ENCODE measurements at regions not wholly inside any gene's neighbourhood (a gene's known extent, or its start where the extent isn't known, plus 50 kb on each side); places are given as distances from the start of the nearest gene placed in this dataset.
A peak's percentile ranks its signal among the peaks of the same experiment; 100 is the strongest.

DNA sequence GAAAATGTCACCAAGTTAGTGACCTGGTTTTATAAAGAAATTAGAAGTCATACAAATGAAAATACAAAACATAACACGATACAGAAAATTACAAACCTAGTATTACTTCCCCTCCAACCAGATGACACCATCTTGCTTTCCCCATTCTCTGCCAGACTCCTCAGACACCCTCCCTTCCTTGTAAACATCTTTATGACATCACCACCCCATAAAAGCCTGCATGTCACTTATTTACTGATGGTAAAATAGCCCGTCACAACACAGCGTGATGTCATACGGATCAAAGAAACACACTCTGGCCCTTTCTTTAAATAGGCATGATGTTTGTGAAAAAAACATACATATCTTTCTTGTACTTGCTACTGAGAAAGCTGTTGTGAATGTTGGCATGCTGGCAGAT, 254.8 kb upstream of the SOX11 start (continued):
- TF ChIP-seq, protein P1, sequence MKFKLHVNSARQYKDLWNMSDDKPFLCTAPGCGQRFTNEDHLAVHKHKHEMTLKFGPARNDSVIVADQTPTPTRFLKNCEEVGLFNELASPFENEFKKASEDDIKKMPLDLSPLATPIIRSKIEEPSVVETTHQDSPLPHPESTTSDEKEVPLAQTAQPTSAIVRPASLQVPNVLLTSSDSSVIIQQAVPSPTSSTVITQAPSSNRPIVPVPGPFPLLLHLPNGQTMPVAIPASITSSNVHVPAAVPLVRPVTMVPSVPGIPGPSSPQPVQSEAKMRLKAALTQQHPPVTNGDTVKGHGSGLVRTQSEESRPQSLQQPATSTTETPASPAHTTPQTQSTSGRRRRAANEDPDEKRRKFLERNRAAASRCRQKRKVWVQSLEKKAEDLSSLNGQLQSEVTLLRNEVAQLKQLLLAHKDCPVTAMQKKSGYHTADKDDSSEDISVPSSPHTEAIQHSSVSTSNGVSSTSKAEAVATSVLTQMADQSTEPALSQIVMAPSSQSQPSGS (tag by site-specific recombination; IDR thresholded peaks at IDR 0.05; ENCODE audit: low read depth), result peak; percentile 82
- no peak for TF ChIP-seq ZNF19 (tag by site-specific recombination; IDR thresholded peaks at IDR 0.05; ENCODE audit: low read depth)
- TF ChIP-seq TRIM28 (IDR thresholded peaks at IDR 0.05; ENCODE audit: borderline replicate concordance, low read length), result no peak
- 0 out of 2 replicates have a peak, but pooled peaks have one; percentile 28 for TF ChIP-seq ZNF629 (tag by site-specific recombination; IDR thresholded peaks at IDR 0.05)
- TF ChIP-seq MZF1 (tag by site-specific recombination; IDR thresholded peaks at IDR 0.05; ENCODE audit: borderline replicate concordance), result no peak
- no peak for TF ChIP-seq ZNF658 (tag by site-specific recombination; IDR thresholded peaks at IDR 0.05)

DNA sequence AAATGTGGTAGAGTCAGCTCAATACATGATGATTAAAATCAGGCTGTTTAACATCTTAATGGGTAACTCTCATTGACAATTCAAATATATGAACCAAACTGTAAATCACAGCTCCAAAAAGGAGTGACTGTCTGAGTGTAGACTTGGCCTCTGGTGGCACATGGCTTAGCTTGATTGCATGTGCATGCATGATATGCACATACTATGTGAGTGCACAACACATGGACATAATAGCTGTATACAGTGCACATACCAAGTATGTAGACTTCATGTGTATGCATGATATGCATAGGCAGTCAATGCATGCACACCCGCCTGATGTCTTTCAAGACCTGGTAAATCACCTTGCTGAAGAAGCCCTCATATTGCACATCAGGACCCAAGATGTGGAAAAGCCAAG, 252.0 kb upstream of the SOX11 start:
- POLR2A ChIA-PET, result no interaction called here

DNA sequence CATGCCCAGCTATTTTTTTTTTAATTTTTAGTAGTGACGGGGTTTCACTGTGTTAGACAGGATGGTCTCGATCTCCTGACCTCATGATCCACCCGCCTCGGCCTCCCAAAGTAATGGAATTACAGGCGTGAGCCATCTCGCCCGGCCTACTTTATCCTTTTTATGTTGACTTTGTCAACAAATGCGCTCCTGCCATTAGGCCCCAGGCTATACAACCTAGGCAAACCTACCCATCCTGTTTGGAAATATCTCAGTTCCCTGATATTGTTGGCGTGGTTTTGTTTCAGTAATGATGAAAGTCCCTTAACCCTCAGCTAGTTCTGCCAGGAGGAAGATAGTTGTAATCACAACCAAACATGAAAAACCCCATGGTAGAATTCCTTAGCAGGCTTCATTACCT, 249.4 kb upstream of the SOX11 start:
- Histone ChIP-seq H3K4me3 (ENCODE audit: low read depth, low read length) (no peak overlapping the region), H3K36me3 (ENCODE audit: control insufficient read depth in 2 of 2, insufficient read depth in 1 of 2, low read length in 2 of 2) (no peaks in the 10 kb centered on the region), H3K4me1 (ENCODE audit: control insufficient read depth, insufficient read depth, low read length) (no peaks in the 10 kb centered on the region), H3K9me3 (ENCODE audit: control insufficient read depth, insufficient read depth, low read depth, low read length) (no peaks in the 10 kb centered on the region), H3K27ac (ENCODE audit: extremely low read depth, low read depth, low read length) (no peak overlapping the region)
- CTCF ChIA-PET, result no interaction called here
- no peak for TF ChIP-seq ZBTB1 (tag by site-specific recombination; IDR thresholded peaks at IDR 0.05)
- TF ChIP-seq ZBTB8A (tag by site-specific recombination; IDR thresholded peaks at IDR 0.05), result no peak
- TF ChIP-seq ZNF664 (tag by site-specific recombination; IDR thresholded peaks at IDR 0.05), result no peak
- POLR2A ChIA-PET, result no interaction called here

More for the DNA sequence above, 252.0 kb upstream of the SOX11 start:
- Histone ChIP-seq H3K4me3 (ENCODE audit: low read depth, low read length) (no peak overlapping the region), H3K9me3 (ENCODE audit: control insufficient read depth, insufficient read depth, low read depth, low read length) (no peaks in the 10 kb centered on the region), H3K4me1 (ENCODE audit: control insufficient read depth, insufficient read depth, low read length) (no peaks in the 10 kb centered on the region), H3K27ac (ENCODE audit: extremely low read depth, low read depth, low read length) (no peak overlapping the region), H3K36me3 (ENCODE audit: control insufficient read depth in 2 of 2, insufficient read depth in 1 of 2, low read length in 2 of 2) (no peaks in the 10 kb centered on the region)
- no peak for TF ChIP-seq EGR2 (tag by site-specific recombination; IDR thresholded peaks at IDR 0.05; ENCODE audit: low read depth)
- no peak for TF ChIP-seq ZEB2 (tag by site-specific recombination; IDR thresholded peaks at IDR 0.05)
- no peak for TF ChIP-seq ZNF530 (tag by site-specific recombination; IDR thresholded peaks at IDR 0.05; ENCODE audit: low read depth)
- no peak for TF ChIP-seq SCRT1 (tag by site-specific recombination; IDR thresholded peaks at IDR 0.05; ENCODE audit: borderline replicate concordance)
- TF ChIP-seq ZSCAN30 (tag by site-specific recombination; IDR thresholded peaks at IDR 0.05), result no peak
- no peak for TF ChIP-seq ZNF555 (tag by site-specific recombination; conservative IDR thresholded peaks at IDR 0.05)
- no peak for TF ChIP-seq ZNF600 (tag by site-specific recombination; IDR thresholded peaks at IDR 0.05)
- CTCF ChIA-PET, result no interaction called here

DNA sequence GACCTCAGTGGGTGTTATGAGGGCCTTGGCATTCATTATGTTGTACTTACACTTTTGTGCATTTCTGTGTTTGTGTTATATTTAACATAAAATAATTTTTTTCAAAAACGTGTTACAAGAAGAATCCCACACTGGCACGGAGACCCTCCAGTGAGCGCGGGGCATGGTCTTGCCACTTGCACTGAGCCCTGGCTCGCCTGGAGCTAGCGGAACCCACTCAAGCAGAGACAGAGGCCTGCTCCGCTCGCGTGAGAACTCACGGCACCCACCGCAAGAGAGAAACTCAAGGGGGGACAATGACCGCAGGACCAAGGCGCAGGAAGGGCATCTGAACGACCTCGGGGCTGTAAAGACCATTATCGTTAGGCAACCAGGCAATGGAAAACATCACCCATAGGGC, 248.0 kb upstream of the SOX11 start:
- CTCF ChIA-PET, result no interaction called here
- Histone ChIP-seq H3K4me1 (ENCODE audit: control insufficient read depth, insufficient read depth, low read length) (no peaks in the 10 kb centered on the region), H3K4me3 (ENCODE audit: low read depth, low read length) (no peak overlapping the region), H3K27ac (ENCODE audit: extremely low read depth, low read depth, low read length) (no peak overlapping the region), H3K9me3 (ENCODE audit: control insufficient read depth, insufficient read depth, low read depth, low read length) (no peaks in the 10 kb centered on the region), H3K36me3 (ENCODE audit: control insufficient read depth in 2 of 2, insufficient read depth in 1 of 2, low read length in 2 of 2) (no peaks in the 10 kb centered on the region)
- POLR2A ChIA-PET, result no interaction called here
- TF ChIP-seq ZIC2 (tag by site-specific recombination; IDR thresholded peaks at IDR 0.05) (no peak), ZNF600 (tag by site-specific recombination; IDR thresholded peaks at IDR 0.05) (no peak), ZNF211 (tag by site-specific recombination; IDR thresholded peaks at IDR 0.05; ENCODE audit: low read depth) (no peak), ZNF501 (tag by site-specific recombination; IDR thresholded peaks at IDR 0.05) (no peak), TRIM28 (IDR thresholded peaks at IDR 0.05; ENCODE audit: borderline replicate concordance, low read length) (no peak), ZNF677 (tag by site-specific recombination; IDR thresholded peaks at IDR 0.05) (no peak), ZNF701 (tag by site-specific recombination; IDR thresholded peaks at IDR 0.05) (no peak), ZNF777 (tag by site-specific recombination; IDR thresholded peaks at IDR 0.05; ENCODE audit: borderline replicate concordance) (no peak), FEZF1 (tag by site-specific recombination; IDR thresholded peaks at IDR 0.05) (no peak), ZBTB20 (tag by site-specific recombination; IDR thresholded peaks at IDR 0.05) (no peak), ZNF426 (tag by site-specific recombination; IDR thresholded peaks at IDR 0.05) (no peak)
- TF ChIP-seq, protein P2, sequence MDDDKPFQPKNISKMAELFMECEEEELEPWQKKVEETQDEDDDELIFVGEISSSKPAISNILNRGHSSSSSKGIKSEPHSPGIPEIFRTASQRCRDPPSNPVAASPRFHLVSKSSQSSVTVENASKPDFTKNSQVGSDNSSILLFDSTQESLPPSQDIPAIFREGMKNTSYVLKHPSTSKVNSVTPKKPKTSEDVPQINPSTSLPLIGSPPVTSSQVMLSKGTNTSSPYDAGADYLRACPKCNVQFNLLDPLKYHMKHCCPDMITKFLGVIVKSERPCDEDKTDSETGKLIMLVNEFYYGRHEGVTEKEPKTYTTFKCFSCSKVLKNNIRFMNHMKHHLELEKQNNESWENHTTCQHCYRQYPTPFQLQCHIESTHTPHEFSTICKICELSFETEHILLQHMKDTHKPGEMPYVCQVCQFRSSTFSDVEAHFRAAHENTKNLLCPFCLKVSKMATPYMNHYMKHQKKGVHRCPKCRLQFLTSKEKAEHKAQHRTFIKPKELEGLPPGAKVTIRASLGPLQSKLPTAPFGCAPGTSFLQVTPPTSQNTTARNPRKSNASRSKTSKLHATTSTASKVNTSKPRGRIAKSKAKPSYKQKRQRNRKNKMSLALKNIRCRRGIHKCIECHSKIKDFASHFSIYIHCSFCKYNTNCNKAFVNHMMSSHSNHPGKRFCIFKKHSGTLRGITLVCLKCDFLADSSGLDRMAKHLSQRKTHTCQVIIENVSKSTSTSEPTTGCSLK (tag by site-specific recombination; IDR thresholded peaks at IDR 0.05), result no peak
- TF ChIP-seq, protein P3, sequence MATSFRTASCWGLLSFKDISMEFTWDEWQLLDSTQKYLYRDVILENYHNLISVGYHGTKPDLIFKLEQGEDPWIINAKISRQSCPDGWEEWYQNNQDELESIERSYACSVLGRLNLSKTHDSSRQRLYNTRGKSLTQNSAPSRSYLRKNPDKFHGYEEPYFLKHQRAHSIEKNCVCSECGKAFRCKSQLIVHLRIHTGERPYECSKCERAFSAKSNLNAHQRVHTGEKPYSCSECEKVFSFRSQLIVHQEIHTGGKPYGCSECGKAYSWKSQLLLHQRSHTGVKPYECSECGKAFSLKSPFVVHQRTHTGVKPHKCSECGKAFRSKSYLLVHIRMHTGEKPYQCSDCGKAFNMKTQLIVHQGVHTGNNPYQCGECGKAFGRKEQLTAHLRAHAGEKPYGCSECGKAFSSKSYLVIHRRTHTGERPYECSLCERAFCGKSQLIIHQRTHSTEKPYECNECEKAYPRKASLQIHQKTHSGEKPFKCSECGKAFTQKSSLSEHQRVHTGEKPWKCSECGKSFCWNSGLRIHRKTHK (tag by site-specific recombination; IDR thresholded peaks at IDR 0.05), result no peak
